Sigmoid colon (tissue), 6 donors: ENCODE measurements at regions not wholly inside any gene's neighbourhood (a gene's known extent, or its start where the extent isn't known, plus 50 kb on each side); places are given as distances from the start of the nearest gene placed in this dataset.

Experiments
- DNase-seq: peaks from one replicate; pipeline ENCODE4 v3.0.0-alpha.2; 2019
- H3K27ac ChIP-seq, 4 donors: fragments of 200-600 bp; sonication (generic); one replicate each; pipeline ENCODE4 v1.5.1; 2016 to 2019; ENCODE audit warnings: mild to moderate bottlenecking in 1 of 4
- H3K27me3 ChIP-seq, 3 donors: fragments of 200-600 bp; sonication (generic); one replicate each; pipeline ENCODE4 v1.5.1; 2019; ENCODE audit warnings: mild to moderate bottlenecking in 1 of 3
- H3K36me3 ChIP-seq, 4 donors: fragments of 200-600 bp; sonication (generic); one replicate each; pipeline ENCODE4 v1.5.1; 2016 to 2019
- H3K4me1 ChIP-seq, 4 donors: fragments of 200-600 bp; sonication (generic); one replicate each; pipeline ENCODE4 v1.5.1; 2017 to 2019
- H3K4me3 ChIP-seq, 4 donors: fragments of 200-600 bp; sonication (generic); one replicate each; pipeline ENCODE4 v1.5.1; 2017 to 2019; ENCODE audit warnings: mild to moderate bottlenecking in 2 of 4, moderate library complexity in 1 of 4
- H3K9me3 ChIP-seq, 4 donors: fragments of 200-600 bp in 3 of 4; sonication (generic) in 3 of 4; one replicate each; pipeline versions ENCODE4 v1.5.1 to v1.6.1; 2013 to 2019
- CTCF ChIP-seq, 4 experiments: fragments of 450-650 bp in 3 of 4; fragments of 200-600 bp in 1 of 4; IDR thresholded peaks; one replicate each; pipeline ENCODE4 v1.5.1; 2016 to 2019; ENCODE audit warnings: antibody characterized with exemption in 4 of 4, mild to moderate bottlenecking in 3 of 4, moderate library complexity in 2 of 4
- EP300 ChIP-seq, 4 donors: sonication (generic); formaldehyde crosslinking; IDR thresholded peaks; one replicate each; pipeline ENCODE4 v1.6.1; 2017; ENCODE audit warnings: antibody characterized with exemption in 4 of 4
- POLR2A ChIP-seq, 2 donors: fragments of 450-650 bp; IDR thresholded peaks; one replicate each; pipeline ENCODE4 v1.6.1; 2016; ENCODE audit warnings: antibody characterized with exemption in 2 of 2, mild to moderate bottlenecking in 2 of 2, moderate library complexity in 2 of 2
- POLR2AphosphoS5 ChIP-seq, 4 donors: sonication (generic); formaldehyde crosslinking; IDR thresholded peaks; one replicate each; pipeline ENCODE4 v1.6.1; 2017; ENCODE audit warnings: antibody characterized with exemption in 4 of 4
- WGBS, 2 donors: extraction: QIAGEN DNeasy Blood & Tissue Kit; methylation state at CpG; one replicate each; pipeline ENCODE4 v1.1.7; 2013; 5-methylcytosine and 5-hydroxymethylcytosine counted together
- intact Hi-C: fragments of 100-400 bp; cut with DNase I; formaldehyde crosslinking; loops from one replicate; pipeline ENCODE4 v1.15.1; 2023
- donor health status: healthy with polysubstance abuse.
- donor health status: healthy.

DNA sequence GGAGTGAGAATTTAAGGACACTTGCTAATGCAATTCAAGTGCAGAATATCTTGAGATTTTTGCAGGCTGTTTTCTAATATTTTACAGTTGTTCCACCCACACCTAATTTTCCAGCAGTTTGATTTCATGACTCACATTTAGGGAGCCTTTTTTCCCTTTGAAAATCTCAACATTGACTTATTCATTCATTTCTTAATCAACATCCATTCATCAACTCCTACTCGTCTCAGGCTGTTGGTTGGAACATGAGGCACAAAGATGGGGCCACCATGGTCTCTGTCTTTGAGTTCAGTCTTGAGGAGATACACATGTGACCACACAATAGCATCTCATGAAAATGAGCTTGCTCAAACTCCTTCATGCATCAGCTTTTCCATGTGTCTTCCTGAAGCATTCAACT lies 135.6 kb downstream of the UNC5CL start:
- peaks cover 0 to 23% (median 18%) of the 10 kb centered on the region in 4 donors for H3K4me1 ChIP-seq
- H3K27ac ChIP-seq, result no peak overlapping the region
- no peaks in the 10 kb centered on the region for H3K9me3 ChIP-seq
- DNase-seq, result no peak
- H3K36me3 ChIP-seq, result no peaks in the 10 kb centered on the region
- 82% methylated on average over 1 of the region's 1 CpG for WGBS, 2 donors
- intact Hi-C loops, result no loop called here
- no peaks in the 10 kb centered on the region for H3K27me3 ChIP-seq
- TF ChIP-seq EP300 (IDR thresholded peaks at IDR 0.05) (no peak), CTCF (IDR thresholded peaks at IDR 0.05) (no peak), POLR2A (IDR thresholded peaks at IDR 0.05) (no peak)
- H3K4me3 ChIP-seq, result no peak overlapping the region

DNA sequence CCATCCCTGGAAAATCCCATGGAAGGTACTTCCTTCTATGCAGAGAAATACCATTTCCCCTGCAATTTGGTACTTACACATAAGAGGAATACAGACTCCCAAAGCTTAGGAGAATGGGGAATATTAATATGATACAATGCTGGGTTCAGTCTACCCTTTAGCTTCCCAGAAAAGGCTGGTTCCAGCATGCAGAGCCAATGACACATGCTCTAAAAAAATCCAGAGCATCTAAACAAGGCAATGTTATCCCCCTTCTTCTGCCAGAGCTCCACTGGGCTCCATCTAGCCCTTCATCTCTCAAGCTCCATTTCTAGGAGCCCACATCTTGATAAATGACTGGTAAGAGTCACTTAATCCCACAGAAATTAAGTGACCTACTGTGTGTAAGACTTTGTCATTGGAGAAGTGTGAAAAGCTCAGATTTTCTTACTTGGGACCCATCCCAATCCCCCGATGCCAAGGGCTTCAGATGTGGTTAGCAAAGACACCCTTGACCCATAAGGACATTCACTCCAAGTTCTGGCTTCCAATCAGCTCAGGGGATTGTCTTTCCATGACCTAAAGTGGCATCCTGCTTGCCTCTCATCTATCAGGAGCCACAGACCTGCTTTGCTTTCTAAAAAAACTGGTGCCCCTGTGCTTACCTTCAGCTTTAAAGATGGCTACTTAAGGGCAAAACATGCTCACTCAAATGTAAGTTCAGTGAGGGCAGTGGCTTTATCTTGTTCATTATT lies 137.5 kb downstream of the UNC5CL start:
- H3K4me1 ChIP-seq, result peaks cover 0 to 12% (median 9%) of the 10 kb centered on the region in 4 donors
- intact Hi-C loops, result no loop called here
- WGBS, 2 donors, result 90 to 93% methylated on average over 1 of the region's 1 CpG

GRCh38 chr6:40900791-40901190 lies 138.2 kb downstream of the UNC5CL start:
- WGBS, 2 donors, result 75 to 85% methylated on average over 5 of the region's 5 CpGs
- Histone ChIP-seq H3K27me3 (no peaks in the 10 kb centered on the region), H3K4me1 (peaks cover 0 to 12% (median 9%) of the 10 kb centered on the region in 4 donors), H3K9me3 (no peaks in the 10 kb centered on the region), H3K36me3 (no peaks in the 10 kb centered on the region), H3K27ac (peak overlapping the region in 1 of 4 donors; percentile 26), H3K4me3 (no peak overlapping the region)
- DNase-seq, result no peak
- intact Hi-C loops, result no loop called here
- TF ChIP-seq CTCF (IDR thresholded peaks at IDR 0.05) (no peak), POLR2A (IDR thresholded peaks at IDR 0.05) (no peak), EP300 (IDR thresholded peaks at IDR 0.05) (no peak), POLR2AphosphoS5 (IDR thresholded peaks at IDR 0.05) (no peak)

More for the DNA sequence above, 137.5 kb downstream of the UNC5CL start:
- no peak for TF ChIP-seq EP300 (IDR thresholded peaks at IDR 0.05)
- TF ChIP-seq CTCF (IDR thresholded peaks at IDR 0.05), result no peak
- TF ChIP-seq POLR2AphosphoS5 (IDR thresholded peaks at IDR 0.05), result no peak
- no peak for TF ChIP-seq POLR2A (IDR thresholded peaks at IDR 0.05)
- H3K9me3 ChIP-seq, result no peaks in the 10 kb centered on the region
- H3K36me3 ChIP-seq, result no peaks in the 10 kb centered on the region
- no peak for DNase-seq
- no peak overlapping the region for H3K4me3 ChIP-seq
- H3K27ac ChIP-seq, result peak overlapping the region in 1 of 4 donors; percentile 26
- H3K27me3 ChIP-seq, result no peaks in the 10 kb centered on the region

- Histone ChIP-seq H3K36me3 (no peaks in the 10 kb centered on the region), H3K27me3 (no peaks in the 10 kb centered on the region), H3K27ac (no peak overlapping the region), H3K9me3 (no peaks in the 10 kb centered on the region), H3K4me3 (no peak overlapping the region), H3K4me1 (peaks cover 0 to 17% (median 9%) of the 10 kb centered on the region in 4 donors)
- no peak for TF ChIP-seq POLR2AphosphoS5 (IDR thresholded peaks at IDR 0.05)
- no peak for TF ChIP-seq POLR2A (IDR thresholded peaks at IDR 0.05)
- no peak for TF ChIP-seq EP300 (IDR thresholded peaks at IDR 0.05)
- TF ChIP-seq CTCF (IDR thresholded peaks at IDR 0.05), result no peak
- WGBS, 2 donors, result 13 to 59% methylated on average over 7 of the region's 7 CpGs
- intact Hi-C loops, result loop anchor here (10.0 kb wide), 1 partner anchor 165 kb away; no protein-coding TSS in a partner anchor
- DNase-seq, result no peak
Observed at GRCh38 chr6:40899684-40900155, 139.3 kb downstream of the UNC5CL start.
